Germinal center (tissue), 1 donor: ENCODE measurements at regions not wholly inside any gene's neighbourhood (a gene's known extent, or its start where the extent isn't known, plus 50 kb on each side); places are given as distances from the start of the nearest gene placed in this dataset.
"Not testable (repeated sequence)": the region's sequence is repeated elsewhere in the genome, so short reads cannot be mapped to it uniquely, and the experiment has no call there.

ENCODE experiments used
- DNase-seq: peaks from one replicate; pipeline ENCODE4 v3.0.0; 2012; ENCODE audit warnings: mixed read lengths, low spot score

- DNase-seq, result no peak
Observed at GRCh38 chr3:11712646-11713045, 68.9 kb upstream of the VGLL4 start.

- no peak for DNase-seq
Observed at GRCh38 chr3:11711876-11712275, 68.2 kb upstream of the VGLL4 start.

GRCh38 chr3:11709782-11710181 is 66.1 kb upstream of the VGLL4 start:
- DNase-seq, result no peak

- not testable (repeated sequence) for DNase-seq
Observed at GRCh38 chr3:11707084-11707483, 63.4 kb upstream of the VGLL4 start.

GRCh38 chr3:11706604-11707003 is 62.9 kb upstream of the VGLL4 start:
- DNase-seq, result no peak

- DNase-seq, result no peak
Observed at GRCh38 chr3:11705049-11705448, 61.3 kb upstream of the VGLL4 start.

GRCh38 chr3:11703146-11703545 is 59.4 kb upstream of the VGLL4 start:
- DNase-seq, result no peak

- no peak for DNase-seq
Observed at GRCh38 chr3:11699083-11699427, 55.3 kb upstream of the VGLL4 start.

- no peak for DNase-seq
Observed at GRCh38 chr3:11698326-11699082, 54.8 kb upstream of the VGLL4 start.

GRCh38 chr3:11697701-11698100 is 54.0 kb upstream of the VGLL4 start:
- no peak for DNase-seq

- no peak for DNase-seq
Observed at GRCh38 chr3:11696054-11696453, 52.3 kb upstream of the VGLL4 start.
